ENCODE measurements at regions not wholly inside any gene's neighbourhood (a gene's known extent, or its start where the extent isn't known, plus 50 kb on each side); places are given as distances from the start of the nearest gene placed in this dataset.

DNA sequence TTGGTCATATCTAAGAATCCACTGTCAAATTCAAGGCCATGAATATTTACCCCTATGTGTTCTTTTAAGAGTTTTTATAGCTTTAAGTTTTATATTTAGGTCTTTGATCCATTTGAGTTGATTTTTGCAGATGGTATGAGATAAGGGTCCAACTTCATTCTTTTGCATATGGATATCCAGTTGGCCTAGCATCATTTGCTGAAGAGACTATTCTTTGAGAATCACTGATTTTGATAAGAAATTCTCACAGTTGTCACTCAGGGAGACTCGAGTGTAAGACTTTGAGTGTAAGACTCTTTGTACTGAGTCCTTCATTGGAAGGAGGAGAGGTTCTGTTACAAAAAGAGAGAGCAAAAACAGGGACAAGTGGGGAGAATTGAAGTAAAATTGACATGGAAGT, 74.8 kb downstream of the CBLL2 start:
- TF ChIP-seq, protein P1, sequence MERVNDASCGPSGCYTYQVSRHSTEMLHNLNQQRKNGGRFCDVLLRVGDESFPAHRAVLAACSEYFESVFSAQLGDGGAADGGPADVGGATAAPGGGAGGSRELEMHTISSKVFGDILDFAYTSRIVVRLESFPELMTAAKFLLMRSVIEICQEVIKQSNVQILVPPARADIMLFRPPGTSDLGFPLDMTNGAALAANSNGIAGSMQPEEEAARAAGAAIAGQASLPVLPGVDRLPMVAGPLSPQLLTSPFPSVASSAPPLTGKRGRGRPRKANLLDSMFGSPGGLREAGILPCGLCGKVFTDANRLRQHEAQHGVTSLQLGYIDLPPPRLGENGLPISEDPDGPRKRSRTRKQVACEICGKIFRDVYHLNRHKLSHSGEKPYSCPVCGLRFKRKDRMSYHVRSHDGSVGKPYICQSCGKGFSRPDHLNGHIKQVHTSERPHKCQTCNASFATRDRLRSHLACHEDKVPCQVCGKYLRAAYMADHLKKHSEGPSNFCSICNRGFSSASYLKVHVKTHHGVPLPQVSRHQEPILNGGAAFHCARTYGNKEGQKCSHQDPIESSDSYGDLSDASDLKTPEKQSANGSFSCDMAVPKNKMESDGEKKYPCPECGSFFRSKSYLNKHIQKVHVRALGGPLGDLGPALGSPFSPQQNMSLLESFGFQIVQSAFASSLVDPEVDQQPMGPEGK (CRISPR knock-in tag; IDR thresholded peaks at IDR 0.05; ENCODE audit: borderline replicate concordance), result no peak
- TF ChIP-seq CSDC2 (CRISPR knock-in tag; IDR thresholded peaks at IDR 0.05), result no peak
- TF ChIP-seq RARB (CRISPR knock-in tag; IDR thresholded peaks at IDR 0.05), result no peak
- no peak for TF ChIP-seq OSR1 (CRISPR knock-in tag; IDR thresholded peaks at IDR 0.05)
- TF ChIP-seq, protein P2, sequence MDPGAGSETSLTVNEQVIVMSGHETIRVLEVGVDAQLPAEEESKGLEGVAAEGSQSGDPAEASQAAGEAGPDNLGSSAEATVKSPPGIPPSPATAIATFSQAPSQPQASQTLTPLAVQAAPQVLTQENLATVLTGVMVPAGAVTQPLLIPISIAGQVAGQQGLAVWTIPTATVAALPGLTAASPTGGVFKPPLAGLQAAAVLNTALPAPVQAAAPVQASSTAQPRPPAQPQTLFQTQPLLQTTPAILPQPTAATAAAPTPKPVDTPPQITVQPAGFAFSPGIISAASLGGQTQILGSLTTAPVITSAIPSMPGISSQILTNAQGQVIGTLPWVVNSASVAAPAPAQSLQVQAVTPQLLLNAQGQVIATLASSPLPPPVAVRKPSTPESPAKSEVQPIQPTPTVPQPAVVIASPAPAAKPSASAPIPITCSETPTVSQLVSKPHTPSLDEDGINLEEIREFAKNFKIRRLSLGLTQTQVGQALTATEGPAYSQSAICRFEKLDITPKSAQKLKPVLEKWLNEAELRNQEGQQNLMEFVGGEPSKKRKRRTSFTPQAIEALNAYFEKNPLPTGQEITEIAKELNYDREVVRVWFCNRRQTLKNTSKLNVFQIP (CRISPR knock-in tag; IDR thresholded peaks at IDR 0.05; ENCODE audit: borderline replicate concordance, low read depth), result no peak
- TF ChIP-seq ISL1 (CRISPR knock-in tag; IDR thresholded peaks at IDR 0.05), result no peak
- no peak for TF ChIP-seq ZFP30 (CRISPR knock-in tag; IDR thresholded peaks at IDR 0.05)
- TF ChIP-seq ESRRG (CRISPR knock-in tag; IDR thresholded peaks at IDR 0.05), result no peak
- TF ChIP-seq CSRNP3 (CRISPR knock-in tag; IDR thresholded peaks at IDR 0.05), result no peak
- no peak for TF ChIP-seq BACH2 (CRISPR knock-in tag; IDR thresholded peaks at IDR 0.05; ENCODE audit: borderline replicate concordance)
- TF ChIP-seq SNAI2 (CRISPR knock-in tag; IDR thresholded peaks at IDR 0.05), result no peak
- TF ChIP-seq CREB5 (CRISPR knock-in tag; IDR thresholded peaks at IDR 0.05; ENCODE audit: low read depth), result no peak
